ENCODE measurements at regions not wholly inside any gene's neighbourhood (a gene's known extent, or its start where the extent isn't known, plus 50 kb on each side); places are given as distances from the start of the nearest gene placed in this dataset.

GRCh38 chr4:145251391-145251790 lies 71.0 kb upstream of the OTUD4 start:
- in situ Hi-C loops (cut with MboI; ENCODE audit: low sequenced_read_pairs) = no loop called here

GRCh38 chr4:145248971-145249370 lies 68.6 kb upstream of the OTUD4 start:
- in situ Hi-C loops (cut with MboI; ENCODE audit: low sequenced_read_pairs) = loop anchor here (25.0 kb wide), 1 partner anchor 313 kb away; no protein-coding TSS in a partner anchor

- in situ Hi-C loops (cut with MboI; ENCODE audit: low sequenced_read_pairs) = loop anchor here (25.0 kb wide), 1 partner anchor 314 kb away; no protein-coding TSS in a partner anchor
Measured at GRCh38 chr4:145248502-145248901, 68.1 kb upstream of the OTUD4 start.

- in situ Hi-C loops (cut with MboI; ENCODE audit: low sequenced_read_pairs) = loop anchor here (25.0 kb wide), 1 partner anchor 328 kb away; no protein-coding TSS in a partner anchor
Measured at GRCh38 chr4:145234091-145234706, 53.8 kb upstream of the OTUD4 start.

DNA sequence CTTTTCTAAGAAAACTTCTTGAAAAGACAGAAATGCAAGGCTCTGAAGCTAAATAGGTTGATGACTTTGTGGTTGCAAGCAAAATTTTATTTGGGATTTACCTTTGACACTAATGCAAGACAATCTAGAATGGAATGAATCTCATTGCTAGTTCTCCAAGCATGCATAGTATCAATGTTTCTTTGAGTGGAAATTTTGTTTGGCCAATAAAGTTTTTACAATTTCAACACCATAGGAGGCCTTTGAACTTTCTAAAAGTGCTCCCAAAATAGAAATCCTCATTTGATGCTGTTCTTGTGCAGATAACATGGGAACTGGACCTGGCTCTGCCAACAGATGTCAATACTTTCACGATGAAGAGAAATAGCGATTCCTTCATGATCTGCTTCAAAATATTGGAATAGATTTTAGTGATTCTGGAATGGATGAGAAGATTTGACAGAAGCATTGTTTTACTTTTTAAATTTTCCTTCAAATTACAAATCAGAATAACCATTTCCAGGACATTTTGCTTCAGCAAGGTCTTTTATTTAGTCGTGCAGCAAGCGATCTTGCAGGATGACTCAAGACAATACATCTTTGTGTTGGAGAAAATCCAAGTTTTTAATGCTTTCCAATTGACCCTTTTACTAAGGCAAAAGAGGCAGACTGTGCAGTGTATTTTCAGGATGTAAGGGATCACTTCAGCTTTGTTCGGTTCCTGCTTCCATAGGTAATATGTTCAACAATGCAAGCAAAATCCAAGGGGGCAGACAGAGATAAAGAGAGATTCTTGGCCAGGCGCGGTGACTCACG lies 51.7 kb upstream of the OTUD4 start:
- in situ Hi-C loops (cut with MboI; ENCODE audit: low sequenced_read_pairs) = loop anchor here (25.0 kb wide), 1 partner anchor 330 kb away; no protein-coding TSS in a partner anchor

DNA sequence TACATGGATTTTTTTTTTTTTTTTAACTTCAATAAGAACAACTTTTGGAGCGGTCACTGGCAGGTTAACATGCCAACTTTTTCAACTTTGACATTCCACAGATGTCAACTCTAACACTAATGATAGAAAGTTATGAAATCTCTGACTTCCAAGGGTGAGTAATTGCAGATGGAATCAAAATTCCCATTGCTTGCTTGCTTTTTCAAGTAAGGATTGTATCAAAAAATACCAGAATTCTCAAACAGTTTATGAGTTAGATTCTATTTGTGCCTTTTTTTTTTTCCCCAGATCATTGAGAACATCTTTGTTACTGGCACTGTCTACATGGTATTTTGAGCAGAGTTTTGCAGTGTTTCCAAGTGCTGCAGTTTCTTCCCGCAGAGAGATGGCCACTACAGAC lies 50.3 kb upstream of the OTUD4 start:
- in situ Hi-C loops (cut with MboI; ENCODE audit: low sequenced_read_pairs) = loop anchor here (25.0 kb wide), 1 partner anchor 332 kb away; no protein-coding TSS in a partner anchor
